Endodermal cell (in vitro differentiated cells): ENCODE measurements at regions not wholly inside any gene's neighbourhood (a gene's known extent, or its start where the extent isn't known, plus 50 kb on each side); places are given as distances from the start of the nearest gene placed in this dataset.

Source experiments
- DNase-seq: peaks from one replicate; pipeline ENCODE4 v3.0.0-alpha.2; 2017
- H3K27ac ChIP-seq: 2 replicates; pipeline ENCODE4 v1.5.1; 2013; ENCODE audit warnings: mild to moderate bottlenecking, low read depth, low read length, moderate library complexity
- H3K27me3 ChIP-seq: 2 replicates; pipeline ENCODE4 v1.6.1; 2013; ENCODE audit warnings: mild to moderate bottlenecking, low read length, moderate library complexity; ENCODE audit not compliant: insufficient read depth, control insufficient read depth, poor library complexity, severe bottlenecking
- H3K36me3 ChIP-seq: 2 replicates; pipeline ENCODE4 v1.7.0; 2013; ENCODE audit warnings: mild to moderate bottlenecking, low read length, moderate library complexity; ENCODE audit not compliant: control insufficient read depth, insufficient read depth
- H3K4me1 ChIP-seq: one replicate; pipeline ENCODE4 v1.7.0; 2013; ENCODE audit warnings: low read length; ENCODE audit not compliant: control insufficient read depth, insufficient read depth
- H3K4me3 ChIP-seq: 2 replicates; pipeline ENCODE4 v1.5.1; 2013; ENCODE audit warnings: mild to moderate bottlenecking, low read length, moderate library complexity
- H3K9ac ChIP-seq: 2 replicates; pipeline ENCODE4 v1.6.1; 2013; ENCODE audit warnings: mild to moderate bottlenecking, low read length, moderate library complexity; ENCODE audit not compliant: poor library complexity, severe bottlenecking; ENCODE audit errors: extremely low read depth
- H3K9me3 ChIP-seq: 2 replicates; pipeline ENCODE4 v1.6.1; 2013; ENCODE audit warnings: mild to moderate bottlenecking, low read length, moderate library complexity; ENCODE audit not compliant: control insufficient read depth
- H3K27ac Mint-ChIP-seq: 2 replicates; pipeline ENCODE4 v1.8.0; 2020; ENCODE audit warnings: mixed read lengths
- H3K27me3 Mint-ChIP-seq: 2 replicates; pipeline ENCODE4 v1.8.0; 2021; ENCODE audit warnings: mild to moderate bottlenecking, mixed read lengths; ENCODE audit not compliant: insufficient read depth
- H3K36me3 Mint-ChIP-seq: 2 replicates; pipeline ENCODE4 v1.8.0; 2020; ENCODE audit warnings: low read depth, mixed read lengths
- H3K4me1 Mint-ChIP-seq: 2 replicates; pipeline ENCODE4 v1.8.0; 2020; ENCODE audit warnings: mixed read lengths
- H3K4me3 Mint-ChIP-seq: 2 replicates; pipeline ENCODE4 v1.8.0; 2020; ENCODE audit warnings: mild to moderate bottlenecking, moderate library complexity, mixed read lengths
- H3K9me3 Mint-ChIP-seq: 2 replicates; pipeline ENCODE4 v1.8.0; 2020; ENCODE audit warnings: mild to moderate bottlenecking, mixed read lengths
- WGBS, 2 experiments: methylation state at CpG; one replicate each; pipeline versions ENCODE4 v1.1.5 to v1.1.7; 2013; ENCODE audit warnings: missing lambda C conversion rate in 2 of 2, mixed read lengths in 1 of 2; ENCODE audit not compliant: insufficient coverage in 1 of 2, insufficient read length in 1 of 2; 5-methylcytosine and 5-hydroxymethylcytosine counted together
- TF ChIP-seq, protein P1 (sequence below): fragments of 200-600 bp; sonication (generic); conservative IDR thresholded peaks from 2 replicates; pipeline ENCODE4 v1.5.0; 2021; ENCODE audit warnings: antibody characterized with exemption, mild to moderate bottlenecking

DNA sequence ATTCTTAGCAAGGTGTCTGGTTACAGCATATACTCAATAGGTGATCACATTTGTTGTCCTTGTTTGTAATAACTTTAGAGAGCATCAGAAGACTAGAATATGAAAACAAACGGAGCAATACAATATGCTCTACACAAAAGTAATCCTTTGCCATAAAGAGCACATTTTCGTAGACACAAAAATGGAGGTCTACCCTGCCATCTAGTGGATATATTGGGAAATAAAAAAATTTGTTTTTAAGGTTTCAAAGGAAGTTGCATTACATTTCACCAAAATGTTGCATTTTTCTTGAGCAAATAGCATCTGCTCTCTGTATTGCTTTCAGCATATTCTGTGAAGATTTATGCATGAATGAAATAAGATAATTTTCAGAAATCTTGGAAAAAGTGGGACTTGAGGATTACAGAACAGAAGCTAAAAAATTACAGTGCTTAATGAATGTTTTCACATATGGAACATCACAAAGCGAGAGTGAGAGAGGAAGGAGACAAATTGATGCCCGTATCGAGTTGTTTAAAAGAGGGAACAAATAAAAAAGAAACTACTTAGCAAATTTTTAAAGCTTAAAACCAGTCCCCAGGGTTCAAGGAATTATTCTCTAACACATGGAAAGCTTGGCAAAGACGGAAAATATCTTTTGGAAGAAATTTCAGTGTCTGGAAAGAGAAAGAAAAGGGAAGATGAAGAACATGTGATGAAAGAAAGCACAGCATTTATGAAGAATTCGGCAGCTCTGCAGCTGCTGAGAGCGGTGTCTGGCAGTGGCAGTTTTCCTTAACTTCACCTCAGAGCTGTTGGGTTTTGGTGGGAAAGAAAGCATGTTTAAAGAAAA, 390.1 kb downstream of the ANKRD50 start:
- Histone ChIP-seq H3K36me3 (no peaks in the 10 kb centered on the region), H3K4me3 (no peak overlapping the region), H3K27ac (no peak overlapping the region), H3K27me3 (no peaks in the 10 kb centered on the region), H3K9me3 (no peaks in the 10 kb centered on the region), H3K4me1 (no peaks in the 10 kb centered on the region), H3K9ac (no peak overlapping the region)
- no peak overlapping the region for H3K27ac Mint-ChIP-seq
- no peaks in the 10 kb centered on the region for H3K9me3 Mint-ChIP-seq
- DNase-seq, result no peak
- no peak overlapping the region for H3K4me3 Mint-ChIP-seq
- no peaks in the 10 kb centered on the region for H3K36me3 Mint-ChIP-seq
- no peaks in the 10 kb centered on the region for H3K27me3 Mint-ChIP-seq
- H3K4me1 Mint-ChIP-seq, result peaks cover 11% of the 10 kb centered on the region
- TF ChIP-seq, protein P1, sequence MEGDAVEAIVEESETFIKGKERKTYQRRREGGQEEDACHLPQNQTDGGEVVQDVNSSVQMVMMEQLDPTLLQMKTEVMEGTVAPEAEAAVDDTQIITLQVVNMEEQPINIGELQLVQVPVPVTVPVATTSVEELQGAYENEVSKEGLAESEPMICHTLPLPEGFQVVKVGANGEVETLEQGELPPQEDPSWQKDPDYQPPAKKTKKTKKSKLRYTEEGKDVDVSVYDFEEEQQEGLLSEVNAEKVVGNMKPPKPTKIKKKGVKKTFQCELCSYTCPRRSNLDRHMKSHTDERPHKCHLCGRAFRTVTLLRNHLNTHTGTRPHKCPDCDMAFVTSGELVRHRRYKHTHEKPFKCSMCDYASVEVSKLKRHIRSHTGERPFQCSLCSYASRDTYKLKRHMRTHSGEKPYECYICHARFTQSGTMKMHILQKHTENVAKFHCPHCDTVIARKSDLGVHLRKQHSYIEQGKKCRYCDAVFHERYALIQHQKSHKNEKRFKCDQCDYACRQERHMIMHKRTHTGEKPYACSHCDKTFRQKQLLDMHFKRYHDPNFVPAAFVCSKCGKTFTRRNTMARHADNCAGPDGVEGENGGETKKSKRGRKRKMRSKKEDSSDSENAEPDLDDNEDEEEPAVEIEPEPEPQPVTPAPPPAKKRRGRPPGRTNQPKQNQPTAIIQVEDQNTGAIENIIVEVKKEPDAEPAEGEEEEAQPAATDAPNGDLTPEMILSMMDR, result peak; percentile 78
- WGBS, 2 experiments, result 71 to 74% methylated on average over 5 to 8 of the region's 8 CpGs

DNA sequence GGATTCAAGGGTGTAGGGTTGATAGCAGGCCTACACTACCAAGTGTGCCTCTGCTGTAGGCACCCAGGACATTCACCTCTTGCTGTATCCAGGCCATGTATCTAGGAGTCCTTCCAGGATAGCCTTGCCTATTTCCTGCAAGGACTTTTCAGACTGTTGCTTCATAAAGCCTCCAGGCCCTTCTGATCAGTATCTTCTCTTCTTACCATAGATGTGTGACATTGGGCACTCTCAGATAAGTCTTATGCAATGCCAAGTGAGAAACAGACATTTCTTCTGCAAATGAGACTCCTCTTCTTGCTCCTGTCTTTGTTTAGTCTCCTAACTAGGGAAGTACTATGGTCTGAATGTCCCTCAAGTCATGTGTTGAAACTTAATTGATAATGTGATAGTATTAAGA, 386.8 kb downstream of the ANKRD50 start:
- Mint-ChIP-seq H3K36me3 (no peaks in the 10 kb centered on the region), H3K27ac (no peak overlapping the region), H3K27me3 (no peaks in the 10 kb centered on the region), H3K9me3 (no peaks in the 10 kb centered on the region), H3K4me3 (no peak overlapping the region), H3K4me1 (peaks cover 8% of the 10 kb centered on the region)
- no peaks in the 10 kb centered on the region for H3K36me3 ChIP-seq
- H3K4me1 ChIP-seq, result no peaks in the 10 kb centered on the region
- H3K9me3 ChIP-seq, result no peaks in the 10 kb centered on the region
- no peak overlapping the region for H3K9ac ChIP-seq
- TF ChIP-seq, protein P1, result no peak
- no peak overlapping the region for H3K27ac ChIP-seq
- no peak overlapping the region for H3K4me3 ChIP-seq
- H3K27me3 ChIP-seq, result no peaks in the 10 kb centered on the region
- DNase-seq, result no peak

DNA sequence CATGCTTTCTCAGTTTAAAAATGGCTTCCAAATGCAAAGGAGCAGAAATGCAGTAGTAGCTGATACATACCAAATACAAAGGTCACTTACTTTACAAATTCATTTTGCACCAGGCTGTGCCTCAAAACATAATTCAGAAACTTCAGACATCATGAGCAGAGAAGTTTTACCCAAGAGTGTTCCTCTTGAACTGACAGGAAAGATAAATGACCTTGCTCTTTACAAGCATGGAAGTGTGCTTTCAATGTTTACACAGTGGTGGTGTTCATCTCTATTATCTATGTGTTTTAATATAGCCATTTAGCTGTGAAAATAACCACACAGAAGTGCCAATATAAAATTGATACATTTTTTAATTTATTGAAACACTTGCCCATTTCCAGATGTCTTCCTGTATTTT, 383.4 kb downstream of the ANKRD50 start:
- H3K4me3 ChIP-seq, result no peak overlapping the region
- Mint-ChIP-seq H3K4me3 (no peak overlapping the region), H3K36me3 (no peaks in the 10 kb centered on the region), H3K4me1 (no peaks in the 10 kb centered on the region), H3K27ac (no peak overlapping the region), H3K9me3 (no peaks in the 10 kb centered on the region), H3K27me3 (no peaks in the 10 kb centered on the region)
- no peaks in the 10 kb centered on the region for H3K36me3 ChIP-seq
- H3K9me3 ChIP-seq, result no peaks in the 10 kb centered on the region
- no peak overlapping the region for H3K9ac ChIP-seq
- H3K27ac ChIP-seq, result no peak overlapping the region
- TF ChIP-seq, protein P1, result no peak
- DNase-seq, result no peak
- no peaks in the 10 kb centered on the region for H3K4me1 ChIP-seq
- no peaks in the 10 kb centered on the region for H3K27me3 ChIP-seq
